HT-29 (cell line): ENCODE measurements at regions not wholly inside any gene's neighbourhood (a gene's known extent, or its start where the extent isn't known, plus 50 kb on each side); places are given as distances from the start of the nearest gene placed in this dataset.
"Not testable (repeated sequence)": the region's sequence is repeated elsewhere in the genome, so short reads cannot be mapped to it uniquely, and the experiment has no call there.

Experiments
- DNase-seq: peaks from one replicate; pipeline ENCODE4 v3.0.0-alpha.2; 2015; ENCODE audit warnings: low spot score

GRCh38 chr14:59107819-59108218 lies 80.6 kb upstream of the DAAM1 start:
- DNase-seq: peak; percentile 57

- peak; percentile 77 for DNase-seq
These were observed 71.5 kb upstream of the DAAM1 start for GRCh38 chr14:59116984-59117415.

- no peak for DNase-seq
These were observed 70.5 kb upstream of the DAAM1 start for GRCh38 chr14:59117754-59118528.

DNA sequence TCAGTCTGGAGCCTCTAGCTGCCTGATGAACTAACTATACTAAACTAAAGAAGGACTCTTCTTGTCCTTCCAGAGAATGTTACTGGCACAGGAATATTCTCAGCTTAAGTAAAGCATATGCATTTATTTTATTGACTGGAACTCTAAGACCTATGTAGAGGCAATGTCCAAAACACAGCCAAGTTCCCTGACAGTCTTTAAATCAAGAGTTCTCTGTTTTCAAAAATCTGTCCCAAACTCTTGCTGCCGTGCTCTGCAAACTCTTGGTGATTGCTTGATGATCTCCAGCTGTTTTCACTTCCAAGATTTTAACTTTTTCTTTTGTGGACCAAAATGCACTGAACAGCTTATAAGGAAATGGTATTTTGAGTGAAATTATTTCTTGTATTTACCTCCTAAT lies 67.5 kb upstream of the DAAM1 start:
- no peak for DNase-seq

DNA sequence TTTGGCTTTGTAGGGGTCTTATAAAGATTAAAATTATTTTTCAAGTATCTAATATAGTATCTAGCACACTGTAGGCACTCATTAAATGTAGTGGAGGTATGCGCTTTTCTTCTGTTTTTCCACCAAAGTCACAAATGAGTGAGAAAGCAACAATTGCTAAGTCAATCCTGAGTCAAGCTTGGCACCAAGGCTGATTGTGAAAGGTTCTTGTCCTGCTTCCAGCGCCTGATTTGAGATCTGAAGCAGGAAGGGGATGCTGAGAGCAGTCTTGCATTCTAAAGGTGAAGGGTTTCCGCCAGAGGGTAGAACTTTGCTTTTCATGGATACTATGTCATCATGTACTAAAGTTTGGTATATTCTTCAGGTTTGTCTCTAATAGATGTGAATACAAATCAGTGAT lies 64.9 kb upstream of the DAAM1 start:
- DNase-seq: no peak

GRCh38 chr14:59123975-59124374 lies 64.5 kb upstream of the DAAM1 start:
- peak; percentile 23 for DNase-seq

DNA sequence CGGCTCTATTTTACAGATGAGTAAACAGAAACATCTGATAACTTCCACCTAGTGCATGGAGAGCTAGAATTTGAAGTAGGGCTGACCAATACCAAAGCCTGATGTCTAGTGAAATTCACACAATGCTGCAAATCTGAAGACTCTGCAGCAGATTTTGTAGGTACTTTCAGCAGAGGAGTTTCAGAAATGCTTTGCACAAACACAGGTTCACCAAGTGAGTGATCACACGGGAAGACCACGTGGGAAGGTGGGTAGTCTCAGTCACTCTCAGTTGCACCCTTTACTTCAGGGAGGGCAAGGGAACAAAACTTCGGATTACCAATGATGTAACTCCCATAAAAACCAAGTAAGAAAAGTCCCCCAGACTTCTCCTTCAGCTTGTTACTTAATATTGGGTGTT lies 63.3 kb upstream of the DAAM1 start:
- DNase-seq: no peak

- DNase-seq: peak; percentile 67
These were observed 61.6 kb upstream of the DAAM1 start for GRCh38 chr14:59126714-59127436.

DNA sequence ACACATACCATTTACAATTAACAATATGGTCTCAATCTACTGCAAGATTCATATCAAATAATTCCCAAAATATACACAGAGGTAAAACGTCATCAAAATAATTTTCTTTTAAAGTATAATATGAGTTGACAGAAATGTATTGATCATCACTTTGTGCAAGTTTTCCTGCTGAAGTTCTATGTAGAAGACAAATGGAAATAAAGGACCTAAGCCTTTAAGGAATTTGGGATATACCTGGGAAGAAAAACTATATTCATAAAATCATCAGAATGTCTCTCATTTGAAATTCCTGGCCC lies 61.1 kb upstream of the DAAM1 start:
- no peak for DNase-seq

DNA sequence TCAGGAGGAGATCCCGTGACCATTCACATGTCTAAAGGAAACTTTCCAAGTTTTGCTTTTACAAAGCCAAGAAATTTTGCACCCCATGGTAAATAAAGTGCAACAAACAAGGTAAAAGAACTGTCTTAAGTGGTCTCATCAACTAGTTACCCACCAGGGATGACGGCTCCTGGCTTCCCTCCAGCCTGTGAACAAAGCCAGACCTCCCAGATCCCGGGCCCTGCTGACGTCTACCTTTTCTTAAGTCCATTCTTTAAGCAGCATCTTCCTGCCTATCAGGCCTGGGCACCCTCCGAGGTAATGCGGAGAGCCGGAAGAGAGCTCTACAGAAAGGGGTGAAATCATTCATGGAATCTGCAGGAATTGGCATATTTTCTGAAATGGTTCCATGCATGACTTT lies 58.0 kb upstream of the DAAM1 start:
- no peak for DNase-seq

DNA sequence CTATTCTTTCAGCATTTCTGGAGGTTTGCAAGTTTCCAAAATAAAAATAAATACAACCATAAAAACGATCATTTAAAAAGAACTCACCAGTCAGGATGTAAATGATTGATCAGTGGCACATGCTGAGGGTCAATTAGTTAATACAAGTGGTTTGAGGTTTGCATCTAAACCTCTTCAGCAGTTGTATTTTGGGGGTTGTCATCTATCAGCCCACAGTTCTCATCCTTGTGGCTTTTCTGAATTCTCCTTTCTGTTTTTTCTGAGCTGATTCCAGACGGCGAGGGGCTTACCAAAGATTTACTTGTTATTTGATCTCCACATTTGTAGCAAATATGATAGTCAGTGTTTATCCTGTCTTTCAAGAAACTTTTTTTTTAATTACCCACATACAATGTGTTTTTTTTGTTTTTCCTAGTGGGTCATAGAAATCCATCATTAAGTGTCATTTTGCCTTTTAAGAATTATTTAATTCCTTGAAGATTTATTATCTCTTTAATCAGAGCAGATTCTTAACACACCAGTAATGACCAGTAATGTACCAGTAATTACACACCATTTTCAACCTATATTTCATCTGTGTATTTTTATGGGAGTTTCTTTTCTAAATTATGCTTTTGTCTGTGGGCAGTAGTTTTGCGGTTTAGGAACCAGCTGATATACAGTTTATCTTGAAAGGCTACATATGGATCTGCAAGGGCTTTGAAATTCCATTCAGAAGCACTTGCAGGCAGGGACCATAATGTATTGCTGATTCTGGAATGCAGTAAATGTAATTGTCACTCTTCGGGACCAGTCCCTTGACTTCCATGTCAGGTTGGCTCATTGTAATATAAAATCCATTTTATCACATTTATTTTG lies 56.3 kb upstream of the DAAM1 start:
- no peak for DNase-seq

- no peak for DNase-seq
These were observed 55.5 kb upstream of the DAAM1 start for GRCh38 chr14:59132796-59133494.

DNA sequence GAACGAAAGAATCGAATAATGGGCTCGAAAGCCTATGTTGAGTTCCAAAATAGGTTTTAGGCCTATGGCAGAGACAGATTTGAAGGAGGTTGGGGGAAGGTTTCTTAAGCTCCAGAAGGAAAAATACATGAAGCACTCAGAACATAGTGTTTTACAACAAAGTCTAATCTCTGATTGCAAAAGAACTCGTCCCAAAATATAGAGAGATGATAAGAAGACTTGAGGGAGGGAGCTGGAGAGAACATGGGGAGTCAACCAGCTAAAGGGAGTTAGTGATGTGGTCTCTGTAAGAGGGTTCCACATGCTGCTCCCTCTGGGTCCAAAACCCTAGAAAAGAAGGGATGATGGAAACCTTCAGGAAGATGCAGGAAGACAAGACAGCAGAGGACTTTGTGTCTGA lies 54.8 kb upstream of the DAAM1 start:
- DNase-seq: no peak

DNA sequence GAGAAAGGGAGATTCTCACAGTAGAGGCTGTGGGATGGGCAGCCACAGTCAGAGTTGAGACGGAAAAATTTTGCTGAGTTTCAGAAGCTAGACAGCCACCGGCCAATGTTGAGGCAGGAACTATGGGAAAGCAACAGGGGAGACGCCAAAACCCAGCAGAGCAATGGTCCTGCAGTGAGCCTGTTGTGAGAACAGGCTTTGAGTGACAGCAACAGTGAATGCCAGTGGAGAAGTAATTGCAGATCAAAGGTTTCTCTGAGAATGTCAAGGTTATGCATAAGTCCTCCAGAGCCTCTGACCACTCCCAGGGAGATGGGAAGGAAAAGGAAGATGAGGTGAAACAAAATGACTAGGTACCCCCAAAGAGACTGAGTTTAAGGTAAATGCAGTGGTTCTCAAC lies 54.2 kb upstream of the DAAM1 start:
- DNase-seq: no peak

DNA sequence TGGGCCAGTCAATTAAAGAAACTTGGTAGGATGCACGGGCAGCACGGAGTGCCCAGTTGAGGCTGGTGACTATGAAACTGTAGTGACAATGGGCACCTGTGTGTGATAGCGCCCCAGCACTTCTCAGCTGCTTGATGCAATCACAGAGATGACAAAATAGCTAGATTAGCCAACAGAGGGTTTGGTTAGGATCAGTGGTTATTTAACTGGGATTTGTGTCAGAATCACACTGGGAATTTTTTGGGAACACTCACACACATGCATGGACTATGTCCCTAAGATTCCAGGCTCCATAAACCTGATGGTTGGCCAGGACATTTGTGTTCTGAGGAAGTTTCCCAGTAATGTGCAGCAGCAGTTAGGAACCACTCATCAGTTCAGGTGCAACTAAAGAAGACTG lies 51.2 kb upstream of the DAAM1 start:
- DNase-seq: no peak

DNA sequence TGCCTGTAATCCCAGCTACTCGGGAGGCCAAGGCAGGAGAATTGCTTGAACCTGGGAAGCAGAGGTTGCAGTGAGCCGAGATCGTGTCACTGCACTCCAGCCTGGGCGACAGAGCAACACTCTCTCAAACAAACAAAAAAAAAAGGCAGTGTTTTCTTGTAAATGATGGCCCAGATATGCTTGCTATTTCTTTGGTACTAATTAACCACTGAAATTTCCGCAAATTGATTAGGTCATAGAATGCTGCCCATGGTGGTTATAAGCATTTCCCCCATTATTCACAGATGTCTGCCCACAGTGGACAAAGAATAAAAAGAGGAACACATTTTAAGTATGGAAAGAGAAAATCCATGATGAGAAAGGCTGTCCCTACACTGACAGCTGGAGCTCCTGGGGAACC lies 49.9 kb upstream of the DAAM1 start:
- DNase-seq: not testable (repeated sequence)
